Psoas muscle (tissue), 7 donors: ENCODE measurements at regions not wholly inside any gene's neighbourhood (a gene's known extent, or its start where the extent isn't known, plus 50 kb on each side); places are given as distances from the start of the nearest gene placed in this dataset.
"Not testable (repeated sequence)": the region's sequence is repeated elsewhere in the genome, so short reads cannot be mapped to it uniquely, and the experiment has no call there.

Source experiments
- ATAC-seq, 4 donors: fragments of 200-7000 bp; cut with Tn5 transposase; one replicate each; pipeline ENCODE4 v1.9.1; 2020; ENCODE audit warnings: moderate library complexity in 3 of 4, mild to moderate bottlenecking in 2 of 4
- DNase-seq, 2 donors: peaks; one replicate each; pipeline ENCODE4 v3.0.0-alpha.2; 2020
- H3K27ac ChIP-seq: fragments of 200-600 bp; one replicate; pipeline ENCODE4 v1.8.0; 2022
- H3K27me3 ChIP-seq, 3 donors: fragments of 200-600 bp in 1 of 3; one replicate each; pipeline versions ENCODE4 v1.6.1 to v1.8.0; 2013 to 2022; ENCODE audit warnings: low read length in 2 of 3, mild to moderate bottlenecking in 2 of 3, moderate library complexity in 1 of 3; ENCODE audit not compliant: insufficient read depth in 3 of 3
- H3K36me3 ChIP-seq, 2 donors: fragments of 200-600 bp in 1 of 2; one replicate each; pipeline versions ENCODE4 v1.6.1 to v1.8.0; 2013 to 2022; ENCODE audit warnings: low read depth in 1 of 2, mild to moderate bottlenecking in 1 of 2, moderate library complexity in 1 of 2; ENCODE audit not compliant: insufficient read depth in 1 of 2
- H3K4me1 ChIP-seq: fragments of 200-600 bp; one replicate; pipeline ENCODE4 v1.8.0; 2022
- H3K4me3 ChIP-seq: fragments of 200-600 bp; one replicate; pipeline ENCODE4 v1.8.0; 2022; ENCODE audit warnings: mild to moderate bottlenecking
- H3K9me3 ChIP-seq: fragments of 200-600 bp; one replicate; pipeline ENCODE4 v1.8.0; 2022
- WGBS, 3 donors: extraction: QIAGEN DNeasy Blood & Tissue Kit; methylation state at CpG; one replicate each; pipeline versions ENCODE4 v1.1.6 to v1.1.7; 2013; 5-methylcytosine and 5-hydroxymethylcytosine counted together
- intact Hi-C, 2 donors: fragments of 100-400 bp; cut with DNase I; formaldehyde crosslinking; loops; one replicate each; pipeline versions ENCODE4 v1.11.0 to v1.14.2; 2022
- TF ChIP-seq, protein P1 (sequence below): fragments of 200-600 bp; IDR thresholded peaks from one replicate; pipeline ENCODE4 v1.8.0; 2022; ENCODE audit warnings: antibody characterized with exemption
- donor health status: healthy with polysubstance abuse.
- donor health status: DM: no; HTN: no; CAD: no; lungs with moderate emphysema.
- donor health status: Bipolar disorder and iron deficiency.
- donor health status: healthy.
- donor health status: DM: yes; HTN: yes; CAD: no.
- donor health status: DM: no; HTN: no; CAD: no.
- donor health status: DM: yes; HTN: yes; CAD: no.

DNA sequence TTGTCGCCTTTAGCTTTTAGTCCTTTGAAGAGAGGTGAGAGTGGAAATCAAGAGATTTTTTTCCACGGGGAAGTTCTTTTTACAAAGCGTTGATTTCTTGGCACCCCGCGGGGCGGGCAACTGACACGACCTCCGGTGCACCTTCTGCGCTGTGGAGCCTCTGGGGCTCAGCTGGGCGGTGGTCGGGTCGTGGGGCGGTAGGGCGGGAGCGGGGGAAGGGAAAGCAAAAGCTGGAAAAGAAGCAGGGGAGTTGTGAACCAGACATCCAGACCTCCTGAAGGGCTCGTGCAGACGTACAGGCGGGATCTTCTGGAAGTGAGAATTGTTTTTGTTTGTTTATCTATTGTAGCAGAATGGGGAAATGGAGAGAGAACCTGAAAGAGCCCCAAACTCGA is 63.3 kb downstream of the PPIAL4A start:
- H3K9me3 ChIP-seq, ATAC-seq, DNase-seq, H3K4me1 ChIP-seq, intact Hi-C loops, H3K36me3 ChIP-seq, H3K4me3 ChIP-seq, H3K27me3 ChIP-seq, H3K27ac ChIP-seq: not testable (repeated sequence)
- WGBS, 3 donors, result 67 to 72% (median 70%) methylated on average over 13 to 18 of the region's 19 CpGs

DNA sequence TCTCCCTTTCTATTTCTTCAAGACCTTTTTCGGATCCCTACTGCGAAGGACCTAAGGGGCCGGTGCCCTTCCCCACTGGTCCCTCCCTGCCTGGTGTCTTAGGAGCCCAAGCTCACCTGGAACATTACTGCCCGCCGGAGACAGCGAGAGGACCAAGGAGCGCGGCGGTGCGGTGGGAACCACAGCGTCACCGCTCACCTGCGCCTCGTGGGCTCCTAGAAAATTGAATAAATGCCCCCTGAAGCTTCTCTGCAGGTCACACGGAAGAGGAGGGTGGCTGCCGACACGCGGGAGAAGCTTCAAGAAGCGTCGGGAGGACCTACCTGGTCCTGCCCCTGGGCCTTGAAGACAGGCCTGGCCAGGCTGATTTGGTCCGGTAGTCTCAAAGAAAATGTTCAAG is 65.2 kb downstream of the PPIAL4A start:
- Histone ChIP-seq H3K27ac (no peak overlapping the region), H3K4me1 (no peaks in the 10 kb centered on the region), H3K4me3 (no peak overlapping the region), H3K9me3 (no peaks in the 10 kb centered on the region), H3K27me3 (no peaks in the 10 kb centered on the region), H3K36me3 (no peaks in the 10 kb centered on the region)
- ATAC-seq, result no peak
- no peak for DNase-seq
- intact Hi-C loops, result no loop called here
- WGBS, 3 donors, result 61 to 69% (median 64%) methylated on average over 21 of the region's 21 CpGs
- TF ChIP-seq, protein P1, sequence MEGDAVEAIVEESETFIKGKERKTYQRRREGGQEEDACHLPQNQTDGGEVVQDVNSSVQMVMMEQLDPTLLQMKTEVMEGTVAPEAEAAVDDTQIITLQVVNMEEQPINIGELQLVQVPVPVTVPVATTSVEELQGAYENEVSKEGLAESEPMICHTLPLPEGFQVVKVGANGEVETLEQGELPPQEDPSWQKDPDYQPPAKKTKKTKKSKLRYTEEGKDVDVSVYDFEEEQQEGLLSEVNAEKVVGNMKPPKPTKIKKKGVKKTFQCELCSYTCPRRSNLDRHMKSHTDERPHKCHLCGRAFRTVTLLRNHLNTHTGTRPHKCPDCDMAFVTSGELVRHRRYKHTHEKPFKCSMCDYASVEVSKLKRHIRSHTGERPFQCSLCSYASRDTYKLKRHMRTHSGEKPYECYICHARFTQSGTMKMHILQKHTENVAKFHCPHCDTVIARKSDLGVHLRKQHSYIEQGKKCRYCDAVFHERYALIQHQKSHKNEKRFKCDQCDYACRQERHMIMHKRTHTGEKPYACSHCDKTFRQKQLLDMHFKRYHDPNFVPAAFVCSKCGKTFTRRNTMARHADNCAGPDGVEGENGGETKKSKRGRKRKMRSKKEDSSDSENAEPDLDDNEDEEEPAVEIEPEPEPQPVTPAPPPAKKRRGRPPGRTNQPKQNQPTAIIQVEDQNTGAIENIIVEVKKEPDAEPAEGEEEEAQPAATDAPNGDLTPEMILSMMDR, result no peak

DNA sequence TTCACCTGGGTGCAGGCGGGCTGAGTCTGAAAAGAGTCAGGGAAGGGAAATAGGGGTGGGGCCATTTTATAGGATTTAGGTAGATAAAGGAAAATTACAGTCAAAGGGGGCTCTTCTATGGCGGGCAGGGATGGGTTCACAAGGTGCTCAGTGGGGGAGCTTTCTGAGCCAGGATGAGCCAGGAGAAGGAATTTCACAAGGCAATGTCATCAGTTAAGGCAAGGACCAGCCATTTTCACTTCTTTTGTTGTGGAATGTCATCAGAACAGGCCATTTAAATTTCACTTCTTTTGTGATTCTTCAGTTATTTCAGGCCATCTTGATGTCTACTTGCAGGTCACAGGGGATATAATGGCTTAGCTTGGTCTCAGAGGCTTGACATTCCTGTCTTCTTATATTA is 66.4 kb downstream of the PPIAL4A start:
- H3K36me3 ChIP-seq, H3K4me3 ChIP-seq, DNase-seq, intact Hi-C loops, H3K4me1 ChIP-seq, H3K27ac ChIP-seq, H3K9me3 ChIP-seq, ATAC-seq, H3K27me3 ChIP-seq: not testable (repeated sequence)
- WGBS, 3 donors, result 35 to 59% (median 43%) methylated on average over 2 of the region's 2 CpGs

DNA sequence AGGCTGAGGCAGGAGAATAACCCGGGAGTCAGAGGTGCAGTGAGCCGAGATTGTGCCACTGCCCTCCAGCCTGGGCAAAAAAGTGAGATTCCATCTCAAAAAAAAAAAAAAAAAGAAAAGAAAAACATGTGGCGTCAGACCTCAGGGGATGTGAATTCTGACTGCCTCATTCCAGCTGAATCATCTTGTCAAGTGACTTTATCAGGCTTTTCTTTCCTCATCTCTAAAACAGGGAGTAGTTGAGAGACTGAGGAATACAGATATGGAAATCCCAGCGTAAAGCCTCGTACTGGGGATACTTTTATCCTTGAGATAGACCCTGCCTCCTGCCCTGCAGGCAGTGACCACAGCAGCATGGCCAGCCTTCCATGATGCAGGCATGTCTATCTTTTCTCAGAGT is 76.4 kb downstream of the PPIAL4A start:
- intact Hi-C loops, result not testable (repeated sequence)
- 0% methylated on average over 1 of the region's 5 CpGs; no CpG with 5 or more reads in 2 of the 3 donors for WGBS, 3 donors

DNA sequence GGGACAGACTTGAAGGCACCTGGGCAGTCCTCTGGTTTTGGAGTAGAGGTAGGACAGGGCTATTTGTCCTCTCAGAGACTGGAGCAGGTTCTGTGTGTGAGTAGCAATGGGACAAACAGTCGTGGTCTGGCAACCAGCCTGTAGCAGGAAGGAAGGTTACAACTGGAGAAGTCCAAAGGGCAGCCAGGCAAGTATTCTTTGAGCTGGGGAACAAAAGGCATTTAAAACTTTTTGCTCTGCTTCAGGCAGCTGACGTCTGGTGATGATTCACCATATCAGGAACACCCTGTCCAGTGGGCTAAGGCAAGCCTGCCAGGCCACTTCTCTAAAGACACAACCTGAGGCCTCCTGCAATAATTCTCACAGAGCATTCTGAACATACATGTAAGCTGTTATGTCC is 83.3 kb downstream of the PPIAL4A start:
- H3K36me3 ChIP-seq, H3K27me3 ChIP-seq, H3K4me1 ChIP-seq, DNase-seq, H3K27ac ChIP-seq, intact Hi-C loops, H3K9me3 ChIP-seq, H3K4me3 ChIP-seq: not testable (repeated sequence)
- ATAC-seq, result peak in 3 of 4 donors; percentile 38 to 55 (median 48)
- WGBS, 3 donors, result 17 to 48% (median 26%) methylated on average over 1 of the region's 2 CpGs

More for the DNA sequence above, 76.4 kb downstream of the PPIAL4A start:
- H3K27me3 ChIP-seq, H3K9me3 ChIP-seq, H3K4me1 ChIP-seq, H3K36me3 ChIP-seq, ATAC-seq, DNase-seq, H3K4me3 ChIP-seq, H3K27ac ChIP-seq: not testable (repeated sequence)

DNA sequence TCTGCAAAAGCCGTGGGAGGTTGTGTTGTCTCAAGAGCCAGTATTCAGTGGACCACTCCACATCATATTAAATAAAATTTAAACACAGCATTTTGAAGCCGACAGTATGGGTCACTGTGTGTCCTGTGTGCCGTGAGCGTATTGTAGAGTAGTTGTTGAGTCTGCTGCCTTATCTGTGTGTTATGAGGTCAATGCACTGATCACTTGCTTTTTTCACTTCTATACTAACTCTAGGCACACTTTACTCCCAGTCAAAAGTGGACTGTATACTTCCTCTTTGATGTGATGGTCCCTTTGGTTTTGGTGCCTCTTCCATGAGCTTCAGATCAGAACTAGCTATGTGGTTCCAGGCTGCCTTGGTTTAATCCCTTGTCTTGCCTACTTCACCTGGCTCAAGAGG is 84.3 kb downstream of the PPIAL4A start:
- H3K36me3 ChIP-seq, H3K9me3 ChIP-seq, H3K27me3 ChIP-seq, intact Hi-C loops, H3K27ac ChIP-seq, ATAC-seq, H3K4me3 ChIP-seq, H3K4me1 ChIP-seq, DNase-seq: not testable (repeated sequence)
- WGBS, 3 donors, result 89 to 95% (median 90%) methylated on average over 4 of the region's 4 CpGs

DNA sequence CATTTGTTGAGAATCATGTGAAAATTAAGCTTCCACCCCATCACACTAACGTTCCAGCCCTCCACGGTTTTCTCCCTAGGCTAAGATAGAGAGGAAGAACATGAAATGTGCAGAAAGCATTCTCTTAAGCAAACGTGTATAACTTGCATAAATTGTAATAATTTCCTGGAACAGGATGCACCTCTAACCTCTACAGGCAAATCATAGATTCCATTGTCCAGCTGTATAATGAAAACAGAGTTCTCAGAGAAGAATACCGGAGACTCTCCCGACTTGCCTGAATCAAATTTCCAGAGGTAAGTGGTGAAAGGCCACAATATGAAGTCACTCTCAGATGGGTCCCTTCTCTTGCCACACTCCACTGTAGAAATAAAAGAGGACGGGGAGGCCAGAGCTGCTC is 87.7 kb downstream of the PPIAL4A start:
- H3K4me1 ChIP-seq, H3K27ac ChIP-seq, H3K9me3 ChIP-seq, H3K27me3 ChIP-seq, H3K36me3 ChIP-seq, DNase-seq, ATAC-seq, H3K4me3 ChIP-seq, intact Hi-C loops: not testable (repeated sequence)
- 51 to 66% (median 60%) methylated on average over 2 to 4 of the region's 6 CpGs for WGBS, 3 donors

DNA sequence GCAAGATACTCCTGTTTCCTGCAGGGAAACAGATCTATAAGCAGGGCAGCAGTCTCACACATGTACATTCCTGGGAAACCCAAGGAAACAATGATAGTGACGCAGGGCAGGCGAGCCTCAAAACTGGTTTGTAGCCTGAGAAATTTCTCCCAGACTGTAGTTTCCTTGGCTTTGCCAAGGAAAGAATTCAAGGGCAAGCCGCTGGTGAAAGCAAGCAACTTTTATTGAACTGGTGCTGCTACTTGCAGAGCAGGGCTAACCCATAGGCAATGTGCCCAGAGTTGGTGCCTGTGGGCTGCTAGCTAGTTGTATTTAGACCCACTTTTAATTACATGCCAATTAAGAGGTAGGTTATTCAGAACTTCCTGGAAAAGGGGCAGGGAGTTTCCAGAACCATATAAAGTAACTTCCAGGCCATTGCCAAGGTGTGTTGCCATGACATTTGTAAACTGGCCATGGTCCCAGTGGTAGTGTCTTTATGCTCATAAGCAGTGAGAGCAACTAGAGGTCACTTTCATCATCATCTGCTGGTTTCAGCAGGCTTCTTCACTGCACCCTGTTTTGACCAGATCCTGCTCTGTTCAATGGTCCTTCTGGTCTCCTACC is 92.0 kb downstream of the PPIAL4A start:
- H3K27me3 ChIP-seq, H3K36me3 ChIP-seq, intact Hi-C loops, H3K9me3 ChIP-seq, ATAC-seq, H3K4me3 ChIP-seq, H3K27ac ChIP-seq, H3K4me1 ChIP-seq, DNase-seq: not testable (repeated sequence)
- WGBS, 3 donors, result 49 to 91% (median 58%) methylated on average over 2 to 3 of the region's 3 CpGs

DNA sequence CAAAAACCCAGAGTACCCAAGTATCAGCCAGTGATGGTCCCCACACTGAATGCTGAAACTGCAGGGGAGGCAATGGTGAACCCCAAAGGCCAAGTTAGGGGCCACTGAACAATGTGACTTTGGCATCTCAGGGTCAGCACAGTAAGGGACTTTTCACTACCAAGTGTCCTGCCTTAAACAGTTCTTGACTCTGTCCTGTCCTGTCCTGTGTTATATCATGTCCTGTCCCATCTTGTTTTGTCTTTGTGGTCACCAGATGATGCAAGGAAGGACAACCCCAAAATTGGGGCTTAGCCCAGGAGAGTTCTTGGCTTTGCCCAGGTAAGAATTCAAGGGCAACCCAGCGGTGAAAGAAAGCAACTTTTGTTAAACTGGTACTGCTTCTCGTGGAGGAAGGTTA is 105.0 kb downstream of the PPIAL4A start:
- H3K27me3 ChIP-seq, H3K36me3 ChIP-seq, ATAC-seq, H3K27ac ChIP-seq, H3K4me1 ChIP-seq, H3K4me3 ChIP-seq, intact Hi-C loops, H3K9me3 ChIP-seq, DNase-seq: not testable (repeated sequence)
- WGBS, 3 donors, result 100% methylated on average over 1 of the region's 2 CpGs; no CpG with 5 or more reads in 2 of the 3 donors

DNA sequence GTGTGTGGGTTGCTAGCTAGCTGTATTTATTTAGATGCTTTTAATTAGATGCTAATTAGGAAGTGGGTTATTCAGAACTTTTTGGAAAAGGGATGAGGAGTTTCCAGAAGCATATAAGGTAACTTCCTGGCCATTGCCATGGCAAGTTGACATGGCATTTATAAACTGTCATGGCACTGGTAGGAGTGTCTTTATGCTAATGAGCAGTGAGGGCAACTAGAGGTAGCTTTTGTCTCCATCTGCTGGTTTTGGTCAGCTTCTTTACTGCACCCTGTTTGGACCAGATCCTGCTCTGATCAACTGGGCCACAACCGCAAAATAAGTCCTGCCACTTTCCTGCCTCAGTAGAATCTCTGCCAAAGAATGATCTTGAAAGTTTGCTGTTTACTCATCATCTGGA is 105.5 kb downstream of the PPIAL4A start:
- ATAC-seq, result peak in 2 of 4 donors; percentile 45 to 53
- no CpG with 5 or more reads among the region's 1 CpG for WGBS, 3 donors
- H3K27me3 ChIP-seq, H3K27ac ChIP-seq, H3K4me1 ChIP-seq, H3K36me3 ChIP-seq, DNase-seq, intact Hi-C loops, H3K4me3 ChIP-seq, H3K9me3 ChIP-seq: not testable (repeated sequence)

DNA sequence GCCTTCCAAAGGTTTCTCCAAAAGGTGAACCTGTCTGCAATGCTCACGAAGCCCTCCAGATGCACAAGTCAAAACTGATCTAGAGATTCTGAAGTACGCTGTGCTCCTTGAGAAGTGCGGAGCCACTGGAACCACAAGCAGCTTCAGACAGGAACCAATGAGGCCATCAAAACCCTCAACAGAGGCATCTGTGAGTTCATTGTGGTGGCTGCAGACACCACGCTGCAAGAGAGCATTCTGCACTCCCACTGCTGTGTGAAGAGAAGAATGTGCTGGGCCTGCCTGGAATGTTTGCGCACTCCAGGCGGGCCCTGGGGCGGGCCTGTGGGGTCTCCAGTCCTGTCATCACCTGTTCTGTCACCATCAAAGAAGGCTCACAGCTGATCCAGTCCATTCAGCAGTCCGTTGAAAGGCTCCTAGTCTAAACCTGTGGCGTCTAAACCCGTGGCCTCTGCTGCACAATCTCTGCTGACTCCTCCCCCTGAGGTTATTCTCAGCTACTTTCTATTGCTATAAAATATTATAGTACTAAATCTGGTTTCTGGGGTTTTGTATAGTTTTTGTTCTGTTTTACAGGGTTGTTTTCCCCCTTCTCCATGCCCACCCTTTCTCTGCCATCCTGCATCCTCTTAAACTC is 111.6 kb downstream of the PPIAL4A start:
- H3K36me3 ChIP-seq, H3K27me3 ChIP-seq, H3K9me3 ChIP-seq, DNase-seq, H3K4me3 ChIP-seq, intact Hi-C loops, H3K4me1 ChIP-seq, H3K27ac ChIP-seq, ATAC-seq: not testable (repeated sequence)
- 91 to 92% methylated on average over 3 of the region's 10 CpGs; no CpG with 5 or more reads in 1 of the 3 donors for WGBS, 3 donors
